ENCODE measurements at regions not wholly inside any gene's neighbourhood (a gene's known extent, or its start where the extent isn't known, plus 50 kb on each side); places are given as distances from the start of the nearest gene placed in this dataset.

GRCh38 chr6:21653905-21654304 lies 60.4 kb downstream of the SOX4 start:
- TF ChIP-seq, protein P1, sequence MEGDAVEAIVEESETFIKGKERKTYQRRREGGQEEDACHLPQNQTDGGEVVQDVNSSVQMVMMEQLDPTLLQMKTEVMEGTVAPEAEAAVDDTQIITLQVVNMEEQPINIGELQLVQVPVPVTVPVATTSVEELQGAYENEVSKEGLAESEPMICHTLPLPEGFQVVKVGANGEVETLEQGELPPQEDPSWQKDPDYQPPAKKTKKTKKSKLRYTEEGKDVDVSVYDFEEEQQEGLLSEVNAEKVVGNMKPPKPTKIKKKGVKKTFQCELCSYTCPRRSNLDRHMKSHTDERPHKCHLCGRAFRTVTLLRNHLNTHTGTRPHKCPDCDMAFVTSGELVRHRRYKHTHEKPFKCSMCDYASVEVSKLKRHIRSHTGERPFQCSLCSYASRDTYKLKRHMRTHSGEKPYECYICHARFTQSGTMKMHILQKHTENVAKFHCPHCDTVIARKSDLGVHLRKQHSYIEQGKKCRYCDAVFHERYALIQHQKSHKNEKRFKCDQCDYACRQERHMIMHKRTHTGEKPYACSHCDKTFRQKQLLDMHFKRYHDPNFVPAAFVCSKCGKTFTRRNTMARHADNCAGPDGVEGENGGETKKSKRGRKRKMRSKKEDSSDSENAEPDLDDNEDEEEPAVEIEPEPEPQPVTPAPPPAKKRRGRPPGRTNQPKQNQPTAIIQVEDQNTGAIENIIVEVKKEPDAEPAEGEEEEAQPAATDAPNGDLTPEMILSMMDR (IDR thresholded peaks at IDR 0.05): no peak
- TF ChIP-seq POLR2AphosphoS5 (IDR thresholded peaks at IDR 0.05; ENCODE audit: low read depth, low read length) (no peak), RFX5 (IDR thresholded peaks at IDR 0.05; ENCODE audit: low read length) (no peak), CHD2 (IDR thresholded peaks at IDR 0.05; ENCODE audit: low read length, partially characterized antibody) (no peak), EZH2phosphoT487 (IDR thresholded peaks at IDR 0.05; ENCODE audit: borderline replicate concordance, low read depth) (no peak)
- TF ChIP-seq, protein P2, sequence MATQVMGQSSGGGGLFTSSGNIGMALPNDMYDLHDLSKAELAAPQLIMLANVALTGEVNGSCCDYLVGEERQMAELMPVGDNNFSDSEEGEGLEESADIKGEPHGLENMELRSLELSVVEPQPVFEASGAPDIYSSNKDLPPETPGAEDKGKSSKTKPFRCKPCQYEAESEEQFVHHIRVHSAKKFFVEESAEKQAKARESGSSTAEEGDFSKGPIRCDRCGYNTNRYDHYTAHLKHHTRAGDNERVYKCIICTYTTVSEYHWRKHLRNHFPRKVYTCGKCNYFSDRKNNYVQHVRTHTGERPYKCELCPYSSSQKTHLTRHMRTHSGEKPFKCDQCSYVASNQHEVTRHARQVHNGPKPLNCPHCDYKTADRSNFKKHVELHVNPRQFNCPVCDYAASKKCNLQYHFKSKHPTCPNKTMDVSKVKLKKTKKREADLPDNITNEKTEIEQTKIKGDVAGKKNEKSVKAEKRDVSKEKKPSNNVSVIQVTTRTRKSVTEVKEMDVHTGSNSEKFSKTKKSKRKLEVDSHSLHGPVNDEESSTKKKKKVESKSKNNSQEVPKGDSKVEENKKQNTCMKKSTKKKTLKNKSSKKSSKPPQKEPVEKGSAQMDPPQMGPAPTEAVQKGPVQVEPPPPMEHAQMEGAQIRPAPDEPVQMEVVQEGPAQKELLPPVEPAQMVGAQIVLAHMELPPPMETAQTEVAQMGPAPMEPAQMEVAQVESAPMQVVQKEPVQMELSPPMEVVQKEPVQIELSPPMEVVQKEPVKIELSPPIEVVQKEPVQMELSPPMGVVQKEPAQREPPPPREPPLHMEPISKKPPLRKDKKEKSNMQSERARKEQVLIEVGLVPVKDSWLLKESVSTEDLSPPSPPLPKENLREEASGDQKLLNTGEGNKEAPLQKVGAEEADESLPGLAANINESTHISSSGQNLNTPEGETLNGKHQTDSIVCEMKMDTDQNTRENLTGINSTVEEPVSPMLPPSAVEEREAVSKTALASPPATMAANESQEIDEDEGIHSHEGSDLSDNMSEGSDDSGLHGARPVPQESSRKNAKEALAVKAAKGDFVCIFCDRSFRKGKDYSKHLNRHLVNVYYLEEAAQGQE (IDR thresholded peaks at IDR 0.05; ENCODE audit: low read depth, low read length): no peak
